ENCODE measurements at regions not wholly inside any gene's neighbourhood (a gene's known extent, or its start where the extent isn't known, plus 50 kb on each side); places are given as distances from the start of the nearest gene placed in this dataset.

GRCh38 chr7:10888861-10889260 lies 84.8 kb upstream of the PHF14 start:
- no peaks in the 10 kb centered on the region for H3K9me3 ChIP-seq (ENCODE audit: control insufficient read depth in 4 of 4, insufficient read depth in 3 of 4, low read length in 3 of 4)
- no peak overlapping the region for H3K4me3 ChIP-seq
- no peak for TF ChIP-seq CTCF (IDR thresholded peaks at IDR 0.05; ENCODE audit: control extremely low read depth, extremely low read depth)
- no peak overlapping the region for H3K9ac ChIP-seq (ENCODE audit: insufficient read depth in 1 of 2, low read length in 2 of 2)
- H3K27me3 ChIP-seq (ENCODE audit: control insufficient read depth in 3 of 3, insufficient read depth in 3 of 3, low read length in 2 of 3) = no peaks in the 10 kb centered on the region
- WGBS, 2 donors = 28 to 52% methylated on average over 7 of the region's 7 CpGs
- ATAC-seq (ENCODE audit: insufficient read depth, low FRiP score) (no peak), DNase-seq (peak in 1 of 3 donors; percentile 2)
- H3K36me3 ChIP-seq (ENCODE audit: control insufficient read depth in 4 of 4, insufficient read depth in 4 of 4, low read length in 4 of 4) = no peaks in the 10 kb centered on the region
- no peak overlapping the region for H3K27ac ChIP-seq (ENCODE audit: low read depth in 1 of 2, low read length in 1 of 2)
- no peaks in the 10 kb centered on the region for H3K4me1 ChIP-seq (ENCODE audit: control insufficient read depth in 5 of 5, insufficient read depth in 5 of 5, low read length in 5 of 5)

- DNase-seq (peak; percentile 62 to 76 (median 66)), ATAC-seq (ENCODE audit: insufficient read depth, low FRiP score) (peak; percentile 62)
- TF ChIP-seq CTCF (IDR thresholded peaks at IDR 0.05; ENCODE audit: control extremely low read depth, extremely low read depth) = peak; percentile 58
- Histone ChIP-seq H3K27me3 (ENCODE audit: control insufficient read depth in 3 of 3, insufficient read depth in 3 of 3, low read length in 2 of 3) (no peaks in the 10 kb centered on the region), H3K36me3 (ENCODE audit: control insufficient read depth in 4 of 4, insufficient read depth in 4 of 4, low read length in 4 of 4) (no peaks in the 10 kb centered on the region), H3K4me1 (ENCODE audit: control insufficient read depth in 5 of 5, insufficient read depth in 5 of 5, low read length in 5 of 5) (no peaks in the 10 kb centered on the region), H3K9me3 (ENCODE audit: control insufficient read depth in 4 of 4, insufficient read depth in 3 of 4, low read length in 3 of 4) (no peaks in the 10 kb centered on the region), H3K27ac (ENCODE audit: low read depth in 1 of 2, low read length in 1 of 2) (no peak overlapping the region), H3K9ac (ENCODE audit: insufficient read depth in 1 of 2, low read length in 2 of 2) (no peak overlapping the region), H3K4me3 (no peak overlapping the region)
- 69 to 70% methylated on average over 10 of the region's 10 CpGs for WGBS, 2 donors
Observed at GRCh38 chr7:10889266-10889898, 84.3 kb upstream of the PHF14 start.

GRCh38 chr7:10908600-10908999 lies 65.1 kb upstream of the PHF14 start:
- ATAC-seq (ENCODE audit: insufficient read depth, low FRiP score) = no peak
- Histone ChIP-seq H3K27me3 (ENCODE audit: control insufficient read depth in 3 of 3, insufficient read depth in 3 of 3, low read length in 2 of 3) (no peaks in the 10 kb centered on the region), H3K9ac (ENCODE audit: insufficient read depth in 1 of 2, low read length in 2 of 2) (no peak overlapping the region), H3K4me3 (no peak overlapping the region), H3K9me3 (ENCODE audit: control insufficient read depth in 4 of 4, insufficient read depth in 3 of 4, low read length in 3 of 4) (peaks cover 0 to 19% (median 2%) of the 10 kb centered on the region in 4 donors), H3K4me1 (ENCODE audit: control insufficient read depth in 5 of 5, insufficient read depth in 5 of 5, low read length in 5 of 5) (no peaks in the 10 kb centered on the region), H3K36me3 (ENCODE audit: control insufficient read depth in 4 of 4, insufficient read depth in 4 of 4, low read length in 4 of 4) (peaks cover 0 to 2% (median 0%) of the 10 kb centered on the region in 4 donors), H3K27ac (ENCODE audit: low read depth in 1 of 2, low read length in 1 of 2) (no peak overlapping the region)
- TF ChIP-seq CTCF (IDR thresholded peaks at IDR 0.05; ENCODE audit: control extremely low read depth, extremely low read depth) = no peak
- WGBS, 2 donors = 67 to 73% methylated on average over 9 of the region's 9 CpGs
- no peak for DNase-seq

DNA sequence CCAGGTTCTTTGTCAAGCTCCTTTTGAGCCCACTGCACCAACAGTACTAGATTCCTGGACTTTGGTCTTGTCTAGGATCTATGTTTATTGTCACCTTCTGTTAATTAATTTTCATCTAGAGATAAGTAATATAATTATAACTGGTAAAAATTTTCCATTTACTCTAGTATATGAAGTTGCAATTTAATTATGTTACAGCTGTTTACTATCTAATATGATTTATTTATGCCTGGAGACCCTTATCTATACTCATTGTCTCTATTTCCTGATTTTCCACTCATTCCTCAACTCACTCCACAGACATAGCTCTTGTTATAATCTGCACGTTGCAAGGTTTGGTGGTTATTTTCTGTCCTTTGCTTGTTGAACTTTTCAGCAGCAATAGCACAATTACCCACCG lies 63.2 kb upstream of the PHF14 start:
- H3K36me3 ChIP-seq (ENCODE audit: control insufficient read depth in 4 of 4, insufficient read depth in 4 of 4, low read length in 4 of 4) = peaks cover 0 to 2% (median 0%) of the 10 kb centered on the region in 4 donors
- TF ChIP-seq CTCF (IDR thresholded peaks at IDR 0.05; ENCODE audit: control extremely low read depth, extremely low read depth) = no peak
- no peak overlapping the region for H3K4me3 ChIP-seq
- 86 to 91% methylated on average over 2 of the region's 2 CpGs for WGBS, 2 donors
- no peak overlapping the region for H3K27ac ChIP-seq (ENCODE audit: low read depth in 1 of 2, low read length in 1 of 2)
- no peak overlapping the region for H3K9ac ChIP-seq (ENCODE audit: insufficient read depth in 1 of 2, low read length in 2 of 2)
- no peak for DNase-seq
- no peak for ATAC-seq (ENCODE audit: insufficient read depth, low FRiP score)
- H3K9me3 ChIP-seq (ENCODE audit: control insufficient read depth in 4 of 4, insufficient read depth in 3 of 4, low read length in 3 of 4) = peaks cover 0 to 15% (median 2%) of the 10 kb centered on the region in 4 donors
- no peaks in the 10 kb centered on the region for H3K4me1 ChIP-seq (ENCODE audit: control insufficient read depth in 5 of 5, insufficient read depth in 5 of 5, low read length in 5 of 5)
- no peaks in the 10 kb centered on the region for H3K27me3 ChIP-seq (ENCODE audit: control insufficient read depth in 3 of 3, insufficient read depth in 3 of 3, low read length in 2 of 3)
